ENCODE measurements at regions not wholly inside any gene's neighbourhood (a gene's known extent, or its start where the extent isn't known, plus 50 kb on each side); places are given as distances from the start of the nearest gene placed in this dataset.

DNA sequence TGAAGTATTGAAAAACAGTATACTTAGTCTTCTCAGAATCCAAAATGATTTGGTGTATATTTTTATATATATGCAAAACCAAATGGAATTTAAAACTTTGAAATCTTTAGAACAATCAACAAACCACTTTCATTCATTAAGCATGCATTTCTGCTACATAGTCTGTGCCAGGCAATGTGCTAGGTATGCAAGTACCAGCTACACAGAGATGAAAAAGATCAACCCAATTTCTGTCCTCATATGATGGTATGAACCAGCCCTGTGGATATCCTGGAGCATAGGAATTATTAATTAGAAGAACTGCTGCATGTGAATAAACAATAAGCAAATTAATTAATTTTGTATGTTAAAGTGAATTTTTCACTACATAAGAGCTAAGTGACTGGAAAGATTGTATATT lies 51.2 kb upstream of the RTN4 start:
- DNase-seq = no peak

DNA sequence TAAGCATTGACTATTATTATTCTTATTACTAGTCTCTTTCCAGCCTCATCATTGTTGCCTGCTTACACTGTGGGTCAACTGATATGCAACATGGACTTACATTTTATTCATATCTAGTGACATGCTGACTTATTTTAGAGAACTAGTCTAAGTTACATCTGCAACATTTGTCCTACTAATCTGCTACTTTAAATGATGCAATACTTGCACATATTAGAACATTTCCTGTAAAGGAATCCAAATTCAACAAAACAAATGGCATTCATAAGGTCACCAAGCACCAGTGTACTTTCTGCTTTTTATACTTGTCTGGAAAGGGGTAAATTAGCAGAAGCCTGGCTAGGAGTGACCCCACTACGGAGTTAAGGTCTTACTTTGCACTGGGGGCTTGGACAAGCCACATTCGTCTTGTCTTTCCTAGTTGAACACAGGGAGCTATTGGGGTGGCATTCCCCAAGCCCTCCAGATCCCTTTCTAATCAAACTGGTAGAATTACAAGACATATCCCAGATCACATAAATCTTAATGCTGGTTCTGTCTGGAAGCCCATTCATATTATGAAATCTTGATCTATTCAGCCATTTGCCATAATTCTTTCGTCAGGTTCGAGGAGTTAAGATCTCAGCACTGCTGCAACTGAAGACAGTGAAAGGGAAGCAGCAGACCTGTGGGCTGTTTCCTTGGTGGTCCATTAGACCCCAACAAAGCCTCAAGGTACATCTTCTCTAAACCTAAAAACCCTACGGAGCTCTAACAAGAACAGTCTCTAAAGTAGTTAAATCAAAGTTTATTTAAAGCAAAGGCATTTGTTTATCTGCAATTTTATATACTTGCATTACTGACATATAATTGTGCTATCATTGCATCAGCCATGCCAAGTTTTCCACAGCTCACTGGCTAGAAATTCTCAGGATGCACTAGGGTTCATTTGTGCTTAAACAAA lies 49.9 kb upstream of the RTN4 start:
- DNase-seq = no peak
